Glomerular visceral epithelial cell (primary cell): ENCODE measurements at regions not wholly inside any gene's neighbourhood (a gene's known extent, or its start where the extent isn't known, plus 50 kb on each side); places are given as distances from the start of the nearest gene placed in this dataset.
"Not testable (repeated sequence)": the region's sequence is repeated elsewhere in the genome, so short reads cannot be mapped to it uniquely, and the experiment has no call there.

Experiments used
- DNase-seq: peaks from one replicate; pipeline ENCODE4 v3.0.0-alpha.2; 2016; ENCODE audit errors: extremely low spot score

- DNase-seq, result not testable (repeated sequence)
Measured at GRCh38 chr19:56980326-56980725, 139.5 kb upstream of the USP29 start.

DNA sequence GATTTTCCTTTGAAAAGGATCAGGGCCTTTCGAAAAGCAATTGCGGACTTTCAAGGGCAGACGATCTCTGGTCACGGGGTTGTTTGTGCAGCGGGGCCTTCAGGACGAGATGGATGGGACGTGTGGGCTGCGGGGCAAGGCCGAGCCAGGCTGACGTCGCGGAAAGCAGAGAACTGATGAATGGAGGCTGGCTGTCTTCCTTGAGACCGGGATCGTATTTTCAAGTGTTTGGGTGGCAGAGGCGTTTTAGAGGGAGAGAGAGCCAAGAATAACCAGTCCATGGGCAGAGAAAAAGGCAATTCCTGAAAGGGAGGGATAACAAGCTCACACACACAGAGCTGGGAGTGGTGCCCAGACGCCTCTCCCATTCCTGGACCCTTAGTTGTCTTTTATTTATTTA lies 138.9 kb upstream of the USP29 start:
- no peak for DNase-seq

- DNase-seq, result not testable (repeated sequence)
Measured at GRCh38 chr19:56981440-56981839, 138.3 kb upstream of the USP29 start.

DNA sequence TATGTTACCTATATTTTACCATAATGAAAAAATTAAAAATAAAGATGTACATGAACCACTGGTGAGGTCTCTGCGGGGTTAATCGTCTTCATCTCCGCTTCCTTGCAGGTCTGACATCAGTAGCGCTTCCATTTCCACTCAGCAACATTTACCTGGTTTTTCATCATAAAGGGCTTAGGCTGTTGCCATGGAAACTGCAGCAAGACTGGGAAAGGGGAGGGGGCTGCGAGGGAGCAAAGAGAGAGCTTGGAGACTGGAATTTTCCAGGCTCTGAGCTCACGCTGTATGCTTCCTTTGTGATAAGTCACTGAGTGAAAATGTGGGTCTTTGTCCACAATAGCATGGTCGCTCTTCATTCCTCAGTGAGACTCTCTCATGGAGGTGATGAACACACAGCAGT lies 136.6 kb upstream of the USP29 start:
- no peak for DNase-seq

- no peak for DNase-seq
Measured at GRCh38 chr19:56983804-56984203, 136.0 kb upstream of the USP29 start.

DNA sequence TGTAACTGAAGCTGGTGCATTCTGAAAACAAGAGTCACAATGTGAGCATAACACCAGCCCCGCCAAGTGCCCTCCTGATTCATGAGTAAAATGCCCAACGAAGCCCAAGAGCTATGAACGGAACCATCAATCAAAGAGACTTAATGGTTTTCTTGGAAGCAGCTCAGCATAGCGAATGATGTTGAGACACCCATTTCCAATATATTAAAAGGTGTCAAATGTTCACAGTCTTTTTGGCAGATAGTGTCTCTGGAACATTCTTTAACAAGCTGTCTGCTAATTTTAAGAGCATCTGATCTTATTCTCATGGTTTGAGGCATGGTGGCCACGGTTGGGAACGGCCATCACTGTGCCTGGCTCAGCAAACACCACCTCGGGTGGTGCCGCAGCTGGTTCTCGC lies 133.4 kb upstream of the USP29 start:
- no peak for DNase-seq

GRCh38 chr19:56987184-56987583 lies 132.6 kb upstream of the USP29 start:
- DNase-seq, result no peak

DNA sequence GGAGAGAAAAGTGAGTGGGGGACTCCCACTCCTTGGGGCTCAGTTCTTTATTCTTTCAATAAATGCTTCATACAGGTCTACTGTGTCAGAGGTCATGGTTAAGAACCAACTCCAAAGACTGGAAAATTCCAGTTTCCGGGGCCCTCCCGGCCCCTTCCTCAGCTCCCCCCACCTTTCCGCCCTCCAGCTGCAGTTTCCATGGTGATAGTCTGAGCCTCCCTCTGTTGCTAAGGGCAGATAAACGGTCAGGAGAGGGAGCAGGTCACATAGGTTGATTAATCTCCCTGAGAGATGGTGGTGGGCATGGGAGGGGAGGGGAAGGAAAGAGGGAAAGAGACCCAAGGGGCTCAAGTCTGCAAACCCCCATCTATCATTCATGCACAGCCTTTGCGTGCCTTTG lies 131.5 kb upstream of the USP29 start:
- no peak for DNase-seq

DNA sequence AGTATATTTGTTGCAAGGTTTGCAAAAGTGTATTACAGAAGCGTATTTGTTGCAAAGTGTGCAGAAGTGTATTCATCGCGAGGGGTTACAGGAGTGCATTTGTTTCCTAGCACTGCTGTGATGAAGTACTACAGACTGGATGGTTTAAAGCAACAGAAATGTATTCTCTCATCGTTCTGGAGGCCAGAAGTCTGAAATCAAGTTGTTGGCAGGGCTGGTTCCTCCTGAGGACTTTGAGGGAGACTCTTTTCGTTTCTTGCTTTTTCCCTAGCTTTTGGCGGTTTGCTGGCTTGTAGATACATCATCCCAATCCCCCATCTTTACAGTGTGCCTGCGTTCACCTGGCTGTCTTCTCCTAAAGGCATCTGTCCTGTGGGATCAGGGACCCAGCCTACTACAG lies 127.9 kb upstream of the USP29 start:
- DNase-seq, result no peak

- no peak for DNase-seq
Measured at GRCh38 chr19:56993851-56994250, 125.9 kb upstream of the USP29 start.

- DNase-seq, result no peak
Measured at GRCh38 chr19:56994251-56995017, 125.4 kb upstream of the USP29 start.

GRCh38 chr19:56995303-56995702 lies 124.5 kb upstream of the USP29 start:
- no peak for DNase-seq

GRCh38 chr19:57002195-57002601 lies 117.6 kb upstream of the USP29 start:
- no peak for DNase-seq

DNA sequence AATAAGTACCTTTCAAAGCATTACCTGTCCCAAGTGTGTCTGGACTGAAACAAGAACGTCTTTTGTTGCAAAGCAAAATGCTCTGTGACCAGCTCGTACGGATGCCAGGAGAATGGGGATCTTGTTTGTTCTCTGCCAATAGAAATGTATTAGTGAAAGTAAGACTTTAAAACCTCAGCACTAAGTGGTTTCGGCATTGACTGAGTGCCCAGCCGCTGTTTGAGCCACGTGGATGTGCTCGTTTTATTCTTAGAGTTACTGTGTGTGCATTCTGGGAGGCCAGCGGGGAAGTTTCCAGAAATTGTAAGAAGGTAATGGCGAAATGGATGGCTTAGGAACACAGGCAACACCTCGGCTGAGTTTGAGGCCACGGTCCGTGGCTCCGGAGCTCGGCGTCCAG lies 117.1 kb upstream of the USP29 start:
- no peak for DNase-seq

GRCh38 chr19:57004418-57004817 lies 115.4 kb upstream of the USP29 start:
- no peak for DNase-seq

- no peak for DNase-seq
Measured at GRCh38 chr19:57008432-57008831, 111.4 kb upstream of the USP29 start.

- DNase-seq, result no peak
Measured at GRCh38 chr19:57010541-57010940, 109.2 kb upstream of the USP29 start.

GRCh38 chr19:57016076-57016475 lies 103.7 kb upstream of the USP29 start:
- DNase-seq, result no peak

DNA sequence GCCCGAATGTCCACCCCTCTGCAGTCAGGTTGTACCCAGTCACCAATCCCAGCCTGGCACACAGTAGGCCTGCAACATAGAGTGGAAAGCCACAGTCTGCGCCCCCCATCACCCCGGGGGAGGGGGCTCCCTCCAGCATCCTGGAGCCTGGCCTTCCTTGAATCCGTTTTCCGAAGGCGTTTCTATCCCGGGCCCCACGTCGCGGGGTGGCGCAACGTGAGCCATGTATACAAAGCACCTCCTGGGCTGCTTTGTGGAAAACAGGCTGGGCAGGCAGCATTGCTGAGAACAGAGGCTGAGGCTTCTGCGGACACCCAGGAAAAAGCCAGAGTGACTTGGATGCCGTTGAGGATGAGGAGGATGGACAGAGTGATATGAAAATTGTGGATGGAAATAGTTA lies 103.3 kb upstream of the USP29 start:
- no peak for DNase-seq

- no peak for DNase-seq
Measured at GRCh38 chr19:57025491-57025890, 94.3 kb upstream of the USP29 start.

DNA sequence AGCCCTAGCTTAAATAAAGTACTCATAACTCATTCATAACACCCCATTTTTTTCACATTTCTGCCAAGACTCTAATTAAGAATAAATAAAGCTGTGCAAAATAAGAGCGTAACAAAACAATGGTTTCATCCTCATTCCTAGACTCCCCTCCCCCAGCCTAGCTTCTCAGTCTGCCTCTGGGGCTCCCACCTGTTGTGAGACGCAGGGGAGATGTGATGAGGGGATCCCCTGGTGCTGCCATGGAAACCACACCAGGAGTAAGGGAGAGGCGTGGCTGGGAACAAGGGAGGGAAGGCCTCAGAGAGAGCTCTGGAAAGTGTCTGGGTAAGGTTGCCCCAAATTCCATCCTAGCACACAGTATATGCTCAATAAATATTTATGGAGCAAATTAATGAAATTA lies 93.3 kb upstream of the USP29 start:
- DNase-seq, result no peak

DNA sequence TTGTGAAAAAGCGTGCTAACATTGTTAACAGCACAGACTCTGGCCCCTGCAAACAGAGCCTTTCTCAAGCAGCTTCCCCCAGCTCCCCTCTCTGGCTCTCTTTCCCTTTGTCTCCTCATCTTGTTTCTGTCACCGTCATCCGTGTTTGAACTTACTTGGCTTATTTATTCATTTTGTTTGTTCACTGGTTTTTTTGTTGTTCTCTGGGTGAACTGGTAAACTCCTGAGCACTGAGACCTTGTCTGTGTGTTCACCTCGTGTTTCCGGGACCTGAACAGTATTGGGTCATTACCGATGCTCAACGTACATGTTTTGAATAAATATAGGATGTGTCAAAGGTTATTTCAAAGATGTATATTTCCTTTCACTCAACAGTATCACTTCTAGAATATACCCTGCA lies 92.4 kb upstream of the USP29 start:
- DNase-seq, result no peak

GRCh38 chr19:57028804-57029525 lies 90.8 kb upstream of the USP29 start:
- DNase-seq, result no peak

GRCh38 chr19:57031106-57031505 lies 88.7 kb upstream of the USP29 start:
- DNase-seq, result no peak
